T-helper 1 cell treated with Interleukin-12 subunit alpha and Interleukin-12 subunit beta and Interleukin-4 antibody, amounts not matched to agents 30 ng/mL and 1 ng/mL, for 36 hours (primary cell): ENCODE measurements at regions not wholly inside any gene's neighbourhood (a gene's known extent, or its start where the extent isn't known, plus 50 kb on each side); places are given as distances from the start of the nearest gene placed in this dataset.

Experiments used
- intact Hi-C: fragments of 100-400 bp; cut with micrococcal nuclease; formaldehyde crosslinking; loops from one replicate; pipeline ENCODE4 v1.15.1; 2024

DNA sequence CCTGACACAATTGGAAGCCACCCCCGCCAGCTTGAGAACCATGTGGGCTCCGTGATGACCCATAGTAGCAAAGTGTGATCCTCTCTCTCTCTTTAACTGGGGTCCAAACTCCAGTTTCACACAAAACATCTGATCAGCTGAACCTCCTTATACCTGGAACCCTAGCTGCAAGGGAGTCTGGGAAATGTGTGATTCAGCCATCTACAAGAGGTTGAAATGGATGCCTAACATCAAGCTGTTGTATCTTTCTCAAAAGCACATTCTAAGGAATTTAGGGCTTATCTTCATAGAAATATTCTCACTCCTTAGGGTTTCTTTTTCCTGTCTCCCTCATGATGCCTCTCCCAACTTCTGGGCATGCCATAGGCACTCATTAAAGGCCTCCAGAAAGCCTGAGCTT, 126.0 kb downstream of the BCOR start:
- intact Hi-C loops = no loop called here

- intact Hi-C loops = no loop called here
These were observed 125.4 kb downstream of the BCOR start for GRCh38 chrX:39972340-39972739.

- intact Hi-C loops = no loop called here
These were observed 123.9 kb downstream of the BCOR start for GRCh38 chrX:39973810-39974209.

GRCh38 chrX:39974270-39974669, 123.5 kb downstream of the BCOR start:
- intact Hi-C loops = no loop called here

DNA sequence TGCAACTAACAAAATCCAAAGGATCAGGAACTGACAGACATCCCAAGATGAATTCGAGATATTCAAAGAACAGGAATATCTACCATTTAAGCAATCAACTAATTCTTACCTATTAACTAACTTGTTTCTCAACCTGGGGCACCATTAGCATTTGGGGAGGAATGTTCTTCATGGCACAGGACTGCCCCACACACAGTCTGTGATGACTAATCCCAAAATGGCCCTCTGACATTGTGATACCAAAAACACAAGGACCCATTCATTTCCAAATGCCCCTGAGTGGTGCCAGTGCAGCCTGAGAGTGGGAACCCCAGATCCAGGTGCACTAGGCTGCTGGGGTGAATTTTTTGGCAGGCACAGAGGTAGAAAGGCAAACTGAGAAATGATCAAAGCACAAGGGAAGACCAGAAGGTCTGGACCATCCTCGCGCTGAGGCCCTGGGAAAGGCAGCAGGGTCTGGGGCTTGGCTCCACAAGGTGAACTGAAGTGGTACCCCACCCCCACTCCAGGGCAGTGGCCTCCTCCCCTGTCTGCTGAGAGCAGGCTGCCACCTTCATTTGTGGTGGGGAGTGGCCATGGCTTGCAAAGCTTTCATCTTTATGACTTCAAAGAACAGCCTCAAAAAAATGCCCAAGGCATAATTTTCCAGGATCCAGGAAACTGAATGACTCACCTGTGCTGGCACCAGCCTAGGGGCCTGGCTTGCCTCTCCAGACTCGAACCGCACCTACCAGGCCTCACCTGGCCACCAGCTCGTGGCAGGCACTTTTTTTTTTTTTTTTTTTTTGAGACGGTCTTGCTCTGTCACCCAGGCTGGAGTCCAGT, 122.4 kb downstream of the BCOR start:
- intact Hi-C loops = no loop called here

DNA sequence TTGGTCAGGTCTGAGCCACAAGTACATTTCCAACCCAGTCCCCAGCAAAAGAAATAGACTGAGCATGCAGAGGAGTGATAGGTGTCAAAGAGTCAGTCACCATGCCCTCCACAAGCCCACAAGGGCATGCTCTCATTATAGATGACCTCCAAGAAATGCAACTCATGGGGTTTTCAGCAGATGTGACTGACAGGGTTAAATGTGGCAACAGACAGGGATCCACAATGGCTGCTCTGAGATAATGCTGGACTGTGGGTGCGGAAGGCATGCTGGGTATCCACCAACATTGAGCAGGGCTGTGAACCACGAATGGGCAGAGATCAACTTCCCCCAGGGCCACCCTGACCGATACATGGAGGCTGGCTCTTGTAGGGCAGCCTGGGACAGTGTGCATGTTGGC, 115.8 kb downstream of the BCOR start:
- intact Hi-C loops = no loop called here

DNA sequence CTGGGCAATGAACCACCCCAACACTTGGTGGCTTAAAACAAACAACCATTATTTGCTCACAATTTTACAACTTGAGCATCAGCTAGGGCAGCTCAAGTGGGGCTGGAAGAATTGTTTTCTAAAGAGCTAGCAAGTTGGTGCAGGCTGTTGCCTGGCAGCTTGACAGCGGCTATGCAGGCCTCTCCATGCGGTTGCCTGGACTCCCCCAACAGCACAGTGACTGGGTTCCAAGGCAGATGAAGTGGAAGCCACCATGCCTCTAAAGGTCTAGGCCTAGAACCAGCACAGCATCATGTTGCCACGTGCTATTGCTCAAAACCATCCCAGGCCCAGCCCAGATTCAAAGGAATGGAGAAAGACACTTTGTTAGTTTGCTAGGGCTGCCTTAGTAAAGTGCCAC, 114.8 kb downstream of the BCOR start:
- intact Hi-C loops = no loop called here

DNA sequence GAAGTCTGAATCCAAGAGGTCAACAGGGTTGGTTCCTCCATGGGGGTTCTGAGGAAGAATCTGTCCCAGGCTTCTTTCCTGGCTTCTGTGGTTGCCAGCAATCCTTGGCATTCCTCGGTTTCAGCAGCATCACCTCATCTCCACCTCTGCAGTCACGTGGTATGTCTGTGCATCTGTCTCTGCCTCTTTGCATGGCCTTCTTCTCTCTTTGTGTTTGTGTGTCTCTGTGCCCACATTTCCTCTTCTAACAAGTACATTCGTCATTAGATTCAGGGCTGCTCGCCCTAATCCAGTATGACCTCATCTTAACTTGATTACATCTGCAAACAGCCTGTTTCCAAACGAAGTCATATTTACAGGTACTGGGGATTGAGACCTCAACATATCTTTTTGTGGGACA, 114.0 kb downstream of the BCOR start:
- intact Hi-C loops = no loop called here

DNA sequence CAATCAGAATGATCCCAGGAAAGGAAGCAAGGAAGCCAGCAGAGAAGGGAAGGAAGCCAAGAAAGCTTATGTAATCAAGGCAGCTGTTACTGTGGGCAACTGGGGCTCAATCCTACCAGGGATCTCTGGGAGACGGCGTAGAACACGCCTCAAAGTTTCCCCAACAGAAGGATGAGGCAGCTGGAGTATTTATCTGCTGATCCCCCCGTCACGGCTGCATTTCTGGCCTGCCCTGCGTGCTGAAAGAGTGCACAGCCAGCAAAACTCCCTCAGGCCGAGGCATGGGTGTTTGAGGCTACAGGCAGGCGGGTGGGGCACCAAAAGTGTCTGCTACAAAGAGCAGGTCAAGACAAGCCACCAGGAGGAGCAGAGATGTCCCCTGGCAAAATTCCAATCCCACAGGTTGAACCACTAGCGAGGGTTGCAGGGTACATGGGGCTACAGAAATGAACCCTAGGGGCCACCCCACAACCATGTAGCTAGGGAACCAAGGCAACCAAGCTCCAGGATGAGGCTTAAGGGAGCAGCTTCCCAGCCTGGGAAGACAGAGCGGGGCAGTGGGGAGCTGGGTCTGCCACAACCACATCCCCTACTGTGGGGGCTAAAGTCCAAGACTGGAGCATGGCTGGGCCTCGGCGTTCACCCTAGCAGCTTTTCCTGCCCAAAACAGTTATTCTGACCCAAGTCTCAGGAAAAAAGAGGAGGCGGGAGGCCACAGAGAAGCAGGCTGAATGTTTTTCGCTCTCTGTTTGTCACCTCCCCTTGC, 113.4 kb downstream of the BCOR start:
- intact Hi-C loops = no loop called here

DNA sequence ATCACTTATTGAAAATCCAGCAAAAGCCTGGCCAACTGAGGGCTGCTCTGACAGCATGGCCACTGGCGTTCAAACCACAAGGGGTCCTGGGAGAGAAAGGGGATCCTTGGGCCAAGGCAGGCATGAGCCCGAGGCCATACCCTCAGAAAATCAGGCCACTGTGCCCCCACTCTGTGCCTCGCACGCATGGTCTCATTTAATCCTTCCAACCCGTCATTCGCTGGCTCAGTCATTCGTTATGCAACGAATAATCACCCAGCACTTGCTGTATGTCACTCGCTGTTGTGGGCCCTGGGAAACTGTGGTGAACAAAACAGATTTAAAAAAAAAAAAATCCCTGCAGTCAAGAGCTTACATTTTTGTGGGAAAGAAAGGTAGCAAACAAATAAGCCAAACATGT, 112.7 kb downstream of the BCOR start:
- intact Hi-C loops = no loop called here

GRCh38 chrX:39985551-39985950, 112.2 kb downstream of the BCOR start:
- intact Hi-C loops = no loop called here

- intact Hi-C loops = no loop called here
These were observed 109.3 kb downstream of the BCOR start for GRCh38 chrX:39988496-39988895.

- intact Hi-C loops = no loop called here
These were observed 107.4 kb downstream of the BCOR start for GRCh38 chrX:39990388-39990787.

DNA sequence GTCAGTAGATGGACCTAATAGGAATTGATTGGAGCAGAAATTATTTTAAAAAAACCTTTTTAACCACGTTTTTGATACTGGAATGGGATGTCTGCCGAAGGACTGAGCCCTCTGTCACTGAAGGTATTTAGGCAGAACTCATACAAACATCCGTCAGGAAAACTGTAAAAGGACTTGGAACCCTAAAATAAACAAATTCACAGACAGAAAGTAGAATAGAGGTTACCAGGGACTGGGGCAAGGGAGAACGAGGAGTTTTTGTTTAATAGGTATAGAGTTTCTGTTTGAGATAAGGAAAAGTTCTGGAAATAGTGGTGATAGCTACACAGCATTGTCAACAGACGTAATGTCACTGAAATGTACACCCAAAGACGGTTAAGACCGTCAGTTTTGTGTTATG, 105.5 kb downstream of the BCOR start:
- intact Hi-C loops = no loop called here

- intact Hi-C loops = no loop called here
These were observed 102.3 kb downstream of the BCOR start for GRCh38 chrX:39995457-39995856.

- intact Hi-C loops = no loop called here
These were observed 101.2 kb downstream of the BCOR start for GRCh38 chrX:39996536-39996935.

DNA sequence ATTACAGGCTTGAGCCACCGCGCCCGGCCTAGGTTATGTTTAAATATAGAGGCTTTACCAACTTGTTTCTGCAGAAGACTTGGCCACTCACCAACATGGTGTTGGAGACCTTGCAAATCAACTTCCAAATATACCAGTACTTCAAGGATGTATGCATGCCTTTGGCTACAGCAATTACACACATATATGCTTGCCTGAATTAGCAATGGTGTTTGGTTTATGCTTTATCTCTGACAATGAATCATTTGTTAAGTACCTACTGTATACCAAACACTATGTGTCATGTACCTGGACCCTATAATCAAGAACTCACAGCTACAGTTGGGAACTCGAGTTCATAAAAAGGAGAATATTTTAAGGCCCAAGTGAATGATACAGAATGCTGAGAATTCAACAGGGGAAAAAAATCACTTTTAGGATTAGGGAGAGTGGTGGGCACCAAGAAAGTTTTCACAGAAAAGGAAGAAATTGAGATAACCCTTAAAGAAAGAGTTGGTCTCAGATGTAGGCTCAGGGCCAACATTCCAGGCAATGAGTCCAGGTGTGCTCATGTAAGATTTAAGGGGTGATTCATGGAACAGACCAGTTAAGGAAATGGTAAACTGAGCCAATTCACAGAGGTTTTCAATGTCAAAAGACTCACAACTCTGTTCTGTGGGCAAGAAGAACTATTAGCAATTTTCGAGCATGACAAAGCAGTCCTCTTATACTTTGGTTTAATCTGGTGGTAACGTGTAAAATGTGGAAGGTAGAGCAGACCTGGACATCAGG, 98.9 kb downstream of the BCOR start:
- intact Hi-C loops = no loop called here
